HEK293 (cell line): ENCODE measurements at regions not wholly inside any gene's neighbourhood (a gene's known extent, or its start where the extent isn't known, plus 50 kb on each side); places are given as distances from the start of the nearest gene placed in this dataset.

ENCODE experiments used
- CTCF ChIA-PET: fragments of 350-600 bp; formaldehyde crosslinking; extraction: SDS; loops from one replicate; lab custom pipeline; 2021; ENCODE audit warnings: antibody characterized with exemption; lab: Yijun Ruan, JAX
- POLR2A ChIA-PET: fragments of 300-600 bp; formaldehyde crosslinking; extraction: SDS; loops from one replicate; lab custom pipeline; 2020; ENCODE audit warnings: antibody characterized with exemption, inconsistent platforms; lab: Yijun Ruan, JAX
- H3K27ac ChIP-seq: fragments of 200-500 bp; sonication (Bioruptor generic); 2 replicates; pipeline ENCODE4 v1.5.1; 2014; ENCODE audit warnings: low read depth, low read length, control low read depth, inconsistent platforms; ENCODE audit errors: extremely low read depth
- H3K36me3 ChIP-seq, 2 experiments: fragments of 200-500 bp in 1 of 2; sonication (Bioruptor generic) in 1 of 2; 1 replicate in 1 of 2; 2 replicates in 1 of 2; pipeline ENCODE4 v1.5.1; 2014 to 2017; ENCODE audit warnings: inconsistent platforms in 2 of 2, low read length in 2 of 2; ENCODE audit not compliant: control insufficient read depth in 2 of 2, insufficient read depth in 1 of 2
- H3K4me1 ChIP-seq: fragments of 200-500 bp; sonication (Bioruptor generic); 2 replicates; pipeline ENCODE4 v1.5.1; 2014; ENCODE audit warnings: mild to moderate bottlenecking, low read length, inconsistent platforms; ENCODE audit not compliant: control insufficient read depth, insufficient read depth
- H3K4me3 ChIP-seq: 2 replicates; pipeline ENCODE4 v1.5.1; 2011; ENCODE audit warnings: low read depth, mild to moderate bottlenecking, control low read depth, low read length, moderate library complexity
- H3K9me3 ChIP-seq: fragments of 200-500 bp; sonication (Bioruptor generic); 2 replicates; pipeline ENCODE4 v1.5.1; 2014; ENCODE audit warnings: low read depth, low read length, inconsistent platforms; ENCODE audit not compliant: control insufficient read depth, insufficient read depth
- REPIN1 ChIP-seq: fragments of 450-650 bp; formaldehyde crosslinking; IDR thresholded peaks from 2 replicates; pipeline ENCODE4 v1.5.1; 2017; ENCODE audit warnings: missing biosample characterization, missing genetic modification characterization, low read depth
- ZBTB20 ChIP-seq: fragments of 450-650 bp; formaldehyde crosslinking; IDR thresholded peaks from 2 replicates; pipeline ENCODE4 v1.5.1; 2016; ENCODE audit warnings: missing biosample characterization, missing genetic modification characterization
- ZIC2 ChIP-seq: fragments of 450-650 bp; formaldehyde crosslinking; IDR thresholded peaks from 2 replicates; pipeline ENCODE4 v1.5.1; 2016; ENCODE audit warnings: missing biosample characterization, missing genetic modification characterization
- ZNF132 ChIP-seq: fragments of 450-650 bp; formaldehyde crosslinking; IDR thresholded peaks from 2 replicates; pipeline ENCODE4 v1.5.1; 2017; ENCODE audit warnings: missing biosample characterization, missing genetic modification characterization, borderline replicate concordance
- ZNF2 ChIP-seq: fragments of 450-650 bp; formaldehyde crosslinking; IDR thresholded peaks from 2 replicates; pipeline ENCODE4 v1.5.1; 2016; ENCODE audit warnings: missing biosample characterization, missing genetic modification characterization
- ZNF239 ChIP-seq: fragments of 450-650 bp; formaldehyde crosslinking; IDR thresholded peaks from 2 replicates; pipeline ENCODE4 v1.5.1; 2016; ENCODE audit warnings: missing biosample characterization, missing genetic modification characterization
- ZNF248 ChIP-seq: fragments of 450-650 bp; formaldehyde crosslinking; IDR thresholded peaks from 2 replicates; pipeline ENCODE4 v1.5.1; 2017; ENCODE audit warnings: missing biosample characterization, missing genetic modification characterization
- ZNF341 ChIP-seq: fragments of 450-650 bp; formaldehyde crosslinking; IDR thresholded peaks from 2 replicates; pipeline ENCODE4; 2016; ENCODE audit warnings: low read depth, missing biosample characterization, missing genetic modification characterization
- ZNF366 ChIP-seq: fragments of 450-650 bp; formaldehyde crosslinking; conservative IDR thresholded peaks from 2 replicates; pipeline ENCODE4 v1.5.1; 2016; ENCODE audit warnings: missing biosample characterization, missing genetic modification characterization
- ZNF571 ChIP-seq: fragments of 450-650 bp; formaldehyde crosslinking; IDR thresholded peaks from 2 replicates; pipeline ENCODE4 v1.5.0; 2017; ENCODE audit warnings: missing biosample characterization, missing genetic modification characterization
- ZNF600 ChIP-seq: fragments of 450-650 bp; formaldehyde crosslinking; IDR thresholded peaks from 2 replicates; pipeline ENCODE4 v1.5.1; 2016; ENCODE audit warnings: missing biosample characterization, missing genetic modification characterization
- ZNF624 ChIP-seq: fragments of 450-650 bp; formaldehyde crosslinking; IDR thresholded peaks from 2 replicates; pipeline ENCODE4 v1.5.1; 2017; ENCODE audit warnings: missing biosample characterization, missing genetic modification characterization
- ZNF629 ChIP-seq: fragments of 450-650 bp; formaldehyde crosslinking; IDR thresholded peaks from 2 replicates; pipeline ENCODE4 v1.5.1; 2017; ENCODE audit warnings: missing biosample characterization, missing genetic modification characterization
- TF ChIP-seq, protein P1 (sequence below): sonication (generic); formaldehyde crosslinking; IDR thresholded peaks from 2 replicates; pipeline ENCODE4 v1.8.1; 2022; ENCODE audit warnings: mild to moderate bottlenecking, moderate library complexity, missing genetic modification reagents
- TF ChIP-seq, protein P2 (sequence below): fragments of 450-650 bp; formaldehyde crosslinking; IDR thresholded peaks from 2 replicates; pipeline ENCODE4 v1.5.1; 2017; ENCODE audit warnings: missing biosample characterization, missing genetic modification characterization
- TF ChIP-seq, protein P3 (sequence below): fragments of 450-650 bp; IDR thresholded peaks from 2 replicates; pipeline ENCODE4 v1.5.1; 2018; ENCODE audit warnings: missing biosample characterization, mild to moderate bottlenecking, missing genetic modification characterization
- TF ChIP-seq, protein P4 (sequence below): fragments of 450-650 bp; formaldehyde crosslinking; conservative IDR thresholded peaks from 2 replicates; pipeline ENCODE4 v1.5.1; 2016; ENCODE audit warnings: low read depth, missing biosample characterization, missing genetic modification characterization
- TF ChIP-seq, protein P5 (sequence below): fragments of 450-650 bp; formaldehyde crosslinking; IDR thresholded peaks from 2 replicates; pipeline ENCODE4 v1.5.1; 2016; ENCODE audit warnings: missing biosample characterization, missing genetic modification characterization
- TF ChIP-seq, protein P6 (sequence below): fragments of 450-650 bp; formaldehyde crosslinking; IDR thresholded peaks from 2 replicates; pipeline ENCODE4 v1.5.1; 2016; ENCODE audit warnings: missing biosample characterization, missing genetic modification characterization

DNA sequence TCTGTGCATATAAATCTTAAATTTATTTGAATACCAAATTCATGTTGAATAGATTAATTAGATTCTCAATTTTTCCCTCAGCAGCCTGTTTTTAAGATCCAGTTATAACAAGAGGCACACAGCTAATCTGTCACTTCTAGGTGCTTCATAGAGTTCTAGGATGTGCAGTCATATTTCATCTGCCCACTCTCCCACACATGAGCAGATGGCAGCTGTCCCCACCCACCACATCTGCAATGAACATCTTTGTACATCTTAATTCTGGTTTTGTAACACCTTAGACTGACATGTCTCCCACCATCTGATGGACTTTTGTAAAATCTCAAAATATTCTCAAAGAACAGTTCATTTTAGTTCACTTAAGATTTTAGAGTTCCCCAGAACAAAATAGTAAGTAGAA is 250.8 kb upstream of the ST6GAL2 start:
- no peaks in the 10 kb centered on the region for H3K4me1 ChIP-seq
- no peak overlapping the region for H3K27ac ChIP-seq
- no peaks in the 10 kb centered on the region for H3K36me3 ChIP-seq
- TF ChIP-seq ZNF248 (tag by site-specific recombination) (no peak), ZNF629 (tag by site-specific recombination) (no peak), ZNF624 (tag by site-specific recombination) (no peak), ZIC2 (tag by site-specific recombination) (no peak), ZNF571 (tag by site-specific recombination) (no peak), ZNF239 (tag by site-specific recombination) (no peak), ZNF132 (tag by site-specific recombination) (no peak), ZNF600 (tag by site-specific recombination) (no peak)
- TF ChIP-seq, protein P1, sequence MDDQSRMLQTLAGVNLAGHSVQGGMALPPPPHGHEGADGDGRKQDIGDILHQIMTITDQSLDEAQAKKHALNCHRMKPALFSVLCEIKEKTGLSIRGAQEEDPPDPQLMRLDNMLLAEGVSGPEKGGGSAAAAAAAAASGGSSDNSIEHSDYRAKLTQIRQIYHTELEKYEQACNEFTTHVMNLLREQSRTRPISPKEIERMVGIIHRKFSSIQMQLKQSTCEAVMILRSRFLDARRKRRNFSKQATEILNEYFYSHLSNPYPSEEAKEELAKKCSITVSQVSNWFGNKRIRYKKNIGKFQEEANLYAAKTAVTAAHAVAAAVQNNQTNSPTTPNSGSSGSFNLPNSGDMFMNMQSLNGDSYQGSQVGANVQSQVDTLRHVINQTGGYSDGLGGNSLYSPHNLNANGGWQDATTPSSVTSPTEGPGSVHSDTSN (CRISPR knock-in tag) = no peak
- TF ChIP-seq, protein P2, sequence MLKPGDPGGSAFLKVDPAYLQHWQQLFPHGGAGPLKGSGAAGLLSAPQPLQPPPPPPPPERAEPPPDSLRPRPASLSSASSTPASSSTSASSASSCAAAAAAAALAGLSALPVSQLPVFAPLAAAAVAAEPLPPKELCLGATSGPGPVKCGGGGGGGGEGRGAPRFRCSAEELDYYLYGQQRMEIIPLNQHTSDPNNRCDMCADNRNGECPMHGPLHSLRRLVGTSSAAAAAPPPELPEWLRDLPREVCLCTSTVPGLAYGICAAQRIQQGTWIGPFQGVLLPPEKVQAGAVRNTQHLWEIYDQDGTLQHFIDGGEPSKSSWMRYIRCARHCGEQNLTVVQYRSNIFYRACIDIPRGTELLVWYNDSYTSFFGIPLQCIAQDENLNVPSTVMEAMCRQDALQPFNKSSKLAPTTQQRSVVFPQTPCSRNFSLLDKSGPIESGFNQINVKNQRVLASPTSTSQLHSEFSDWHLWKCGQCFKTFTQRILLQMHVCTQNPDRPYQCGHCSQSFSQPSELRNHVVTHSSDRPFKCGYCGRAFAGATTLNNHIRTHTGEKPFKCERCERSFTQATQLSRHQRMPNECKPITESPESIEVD (tag by site-specific recombination) = no peak
- TF ChIP-seq, protein P3, sequence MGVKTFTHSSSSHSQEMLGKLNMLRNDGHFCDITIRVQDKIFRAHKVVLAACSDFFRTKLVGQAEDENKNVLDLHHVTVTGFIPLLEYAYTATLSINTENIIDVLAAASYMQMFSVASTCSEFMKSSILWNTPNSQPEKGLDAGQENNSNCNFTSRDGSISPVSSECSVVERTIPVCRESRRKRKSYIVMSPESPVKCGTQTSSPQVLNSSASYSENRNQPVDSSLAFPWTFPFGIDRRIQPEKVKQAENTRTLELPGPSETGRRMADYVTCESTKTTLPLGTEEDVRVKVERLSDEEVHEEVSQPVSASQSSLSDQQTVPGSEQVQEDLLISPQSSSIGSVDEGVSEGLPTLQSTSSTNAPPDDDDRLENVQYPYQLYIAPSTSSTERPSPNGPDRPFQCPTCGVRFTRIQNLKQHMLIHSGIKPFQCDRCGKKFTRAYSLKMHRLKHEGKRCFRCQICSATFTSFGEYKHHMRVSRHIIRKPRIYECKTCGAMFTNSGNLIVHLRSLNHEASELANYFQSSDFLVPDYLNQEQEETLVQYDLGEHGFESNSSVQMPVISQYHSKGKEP (tag by site-specific recombination) = no peak
- TF ChIP-seq, protein P4, sequence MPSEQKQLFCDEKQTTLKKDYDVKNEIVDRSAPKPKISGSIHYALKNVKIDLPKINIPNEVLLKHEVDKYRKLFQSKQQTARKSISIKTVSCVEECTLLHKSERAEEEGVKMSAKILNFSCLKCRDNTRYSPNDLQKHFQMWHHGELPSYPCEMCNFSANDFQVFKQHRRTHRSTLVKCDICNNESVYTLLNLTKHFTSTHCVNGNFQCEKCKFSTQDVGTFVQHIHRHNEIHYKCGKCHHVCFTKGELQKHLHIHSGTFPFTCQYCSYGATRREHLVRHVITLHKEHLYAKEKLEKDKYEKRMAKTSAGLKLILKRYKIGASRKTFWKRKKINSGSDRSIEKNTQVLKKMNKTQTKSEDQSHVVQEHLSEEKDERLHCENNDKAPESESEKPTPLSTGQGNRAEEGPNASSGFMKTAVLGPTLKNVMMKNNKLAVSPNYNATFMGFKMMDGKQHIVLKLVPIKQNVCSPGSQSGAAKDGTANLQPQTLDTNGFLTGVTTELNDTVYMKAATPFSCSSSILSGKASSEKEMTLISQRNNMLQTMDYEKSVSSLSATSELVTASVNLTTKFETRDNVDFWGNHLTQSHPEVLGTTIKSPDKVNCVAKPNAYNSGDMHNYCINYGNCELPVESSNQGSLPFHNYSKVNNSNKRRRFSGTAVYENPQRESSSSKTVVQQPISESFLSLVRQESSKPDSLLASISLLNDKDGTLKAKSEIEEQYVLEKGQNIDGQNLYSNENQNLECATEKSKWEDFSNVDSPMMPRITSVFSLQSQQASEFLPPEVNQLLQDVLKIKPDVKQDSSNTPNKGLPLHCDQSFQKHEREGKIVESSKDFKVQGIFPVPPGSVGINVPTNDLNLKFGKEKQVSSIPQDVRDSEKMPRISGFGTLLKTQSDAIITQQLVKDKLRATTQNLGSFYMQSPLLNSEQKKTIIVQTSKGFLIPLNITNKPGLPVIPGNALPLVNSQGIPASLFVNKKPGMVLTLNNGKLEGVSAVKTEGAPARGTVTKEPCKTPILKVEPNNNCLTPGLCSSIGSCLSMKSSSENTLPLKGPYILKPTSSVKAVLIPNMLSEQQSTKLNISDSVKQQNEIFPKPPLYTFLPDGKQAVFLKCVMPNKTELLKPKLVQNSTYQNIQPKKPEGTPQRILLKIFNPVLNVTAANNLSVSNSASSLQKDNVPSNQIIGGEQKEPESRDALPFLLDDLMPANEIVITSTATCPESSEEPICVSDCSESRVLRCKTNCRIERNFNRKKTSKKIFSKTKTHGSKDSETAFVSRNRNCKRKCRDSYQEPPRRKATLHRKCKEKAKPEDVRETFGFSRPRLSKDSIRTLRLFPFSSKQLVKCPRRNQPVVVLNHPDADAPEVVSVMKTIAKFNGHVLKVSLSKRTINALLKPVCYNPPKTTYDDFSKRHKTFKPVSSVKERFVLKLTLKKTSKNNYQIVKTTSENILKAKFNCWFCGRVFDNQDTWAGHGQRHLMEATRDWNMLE = no peak
- TF ChIP-seq, all 188 proteins: peak for 0
- POLR2A ChIA-PET = no interaction called here
- CTCF ChIA-PET = no interaction called here
- Histone ChIP-seq H3K4me3 (no peak overlapping the region), H3K9me3 (no peaks in the 10 kb centered on the region)

DNA sequence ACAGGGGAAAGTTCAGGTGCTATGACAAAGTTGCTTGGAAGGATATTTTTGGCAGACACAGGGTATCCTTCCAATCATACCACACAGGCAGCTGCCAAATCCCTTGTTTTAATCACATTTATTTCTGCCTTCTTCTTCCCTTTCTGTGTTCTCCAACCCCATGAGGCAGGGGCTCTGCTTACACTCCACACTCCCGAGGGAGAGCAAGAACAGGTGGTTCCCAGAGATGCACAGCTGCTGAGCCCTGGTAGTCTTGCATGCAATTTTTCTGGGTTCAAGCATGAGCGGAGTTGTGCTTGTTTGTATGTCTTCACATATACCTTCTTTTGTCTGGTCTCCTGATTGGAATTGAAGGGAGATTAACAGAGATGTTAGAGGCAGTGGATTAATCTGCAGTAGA is 251.7 kb upstream of the ST6GAL2 start:
- Histone ChIP-seq H3K27ac (no peak overlapping the region), H3K4me3 (no peak overlapping the region), H3K4me1 (no peaks in the 10 kb centered on the region), H3K36me3 (no peaks in the 10 kb centered on the region), H3K9me3 (no peaks in the 10 kb centered on the region)
- CTCF ChIA-PET = interaction anchor here (0.5 kb wide), 1 partner anchor 390 kb away, joined by 3 read pairs; no protein-coding TSS in a partner anchor
- POLR2A ChIA-PET = no interaction called here
- TF ChIP-seq ZBTB20 (tag by site-specific recombination) = no peak
- TF ChIP-seq, protein P5, sequence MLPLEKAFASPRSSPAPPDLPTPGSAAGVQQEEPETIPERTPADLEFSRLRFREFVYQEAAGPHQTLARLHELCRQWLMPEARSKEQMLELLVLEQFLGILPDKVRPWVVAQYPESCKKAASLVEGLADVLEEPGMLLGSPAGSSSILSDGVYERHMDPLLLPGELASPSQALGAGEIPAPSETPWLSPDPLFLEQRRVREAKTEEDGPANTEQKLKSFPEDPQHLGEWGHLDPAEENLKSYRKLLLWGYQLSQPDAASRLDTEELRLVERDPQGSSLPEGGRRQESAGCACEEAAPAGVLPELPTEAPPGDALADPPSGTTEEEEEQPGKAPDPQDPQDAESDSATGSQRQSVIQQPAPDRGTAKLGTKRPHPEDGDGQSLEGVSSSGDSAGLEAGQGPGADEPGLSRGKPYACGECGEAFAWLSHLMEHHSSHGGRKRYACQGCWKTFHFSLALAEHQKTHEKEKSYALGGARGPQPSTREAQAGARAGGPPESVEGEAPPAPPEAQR (tag by site-specific recombination) = no peak
- TF ChIP-seq ZNF2 = no peak
- TF ChIP-seq, protein P6, sequence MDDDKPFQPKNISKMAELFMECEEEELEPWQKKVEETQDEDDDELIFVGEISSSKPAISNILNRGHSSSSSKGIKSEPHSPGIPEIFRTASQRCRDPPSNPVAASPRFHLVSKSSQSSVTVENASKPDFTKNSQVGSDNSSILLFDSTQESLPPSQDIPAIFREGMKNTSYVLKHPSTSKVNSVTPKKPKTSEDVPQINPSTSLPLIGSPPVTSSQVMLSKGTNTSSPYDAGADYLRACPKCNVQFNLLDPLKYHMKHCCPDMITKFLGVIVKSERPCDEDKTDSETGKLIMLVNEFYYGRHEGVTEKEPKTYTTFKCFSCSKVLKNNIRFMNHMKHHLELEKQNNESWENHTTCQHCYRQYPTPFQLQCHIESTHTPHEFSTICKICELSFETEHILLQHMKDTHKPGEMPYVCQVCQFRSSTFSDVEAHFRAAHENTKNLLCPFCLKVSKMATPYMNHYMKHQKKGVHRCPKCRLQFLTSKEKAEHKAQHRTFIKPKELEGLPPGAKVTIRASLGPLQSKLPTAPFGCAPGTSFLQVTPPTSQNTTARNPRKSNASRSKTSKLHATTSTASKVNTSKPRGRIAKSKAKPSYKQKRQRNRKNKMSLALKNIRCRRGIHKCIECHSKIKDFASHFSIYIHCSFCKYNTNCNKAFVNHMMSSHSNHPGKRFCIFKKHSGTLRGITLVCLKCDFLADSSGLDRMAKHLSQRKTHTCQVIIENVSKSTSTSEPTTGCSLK (tag by site-specific recombination) = no peak
- TF ChIP-seq REPIN1 (tag by site-specific recombination) = no peak
- no peak for TF ChIP-seq ZNF341 (tag by site-specific recombination)
- no peak for TF ChIP-seq ZNF366 (tag by site-specific recombination)
